CD4-positive, alpha-beta T cell (primary cell): ENCODE measurements at regions not wholly inside any gene's neighbourhood (a gene's known extent, or its start where the extent isn't known, plus 50 kb on each side); places are given as distances from the start of the nearest gene placed in this dataset.
"Not testable (repeated sequence)": the region's sequence is repeated elsewhere in the genome, so short reads cannot be mapped to it uniquely, and the experiment has no call there.

Source experiments
- ATAC-seq: fragments of 200-7000 bp; cut with Tn5 transposase; one replicate; pipeline ENCODE4 v1.10.0; 2022; ENCODE audit warnings: mild to moderate bottlenecking; ENCODE audit not compliant: poor library complexity
- CTCF ChIA-PET: fragments of 350-600 bp; sonication (Branson Sonifier 250); formaldehyde crosslinking; loops from one replicate; lab custom pipeline; 2021; ENCODE audit warnings: antibody characterized with exemption, inconsistent platforms; lab: Charles Lee
- POLR2A ChIA-PET: fragments of 350-600 bp; sonication (Branson Sonifier 250); formaldehyde crosslinking; loops from one replicate; lab custom pipeline; 2021; ENCODE audit warnings: antibody characterized with exemption, inconsistent platforms; lab: Charles Lee
- DNase-seq, 14 experiments: peaks; one replicate each; pipeline ENCODE4 v3.0.0-alpha.2; 2013 to 2020; ENCODE audit warnings: mixed read lengths in 2 of 14
- H3K27ac ChIP-seq, 2 donors: one replicate each; pipeline versions ENCODE4 v1.5.1 to v1.7.0; 2013; ENCODE audit warnings: low read length in 2 of 2, low read depth in 1 of 2, mild to moderate bottlenecking in 1 of 2
- H3K27me3 ChIP-seq, 2 experiments: 1 replicate in 1 of 2; 2 replicates in 1 of 2; pipeline versions ENCODE4 v1.6.1 to v1.7.0; 2013; ENCODE audit warnings: low read length in 2 of 2, control low read depth in 1 of 2, mild to moderate bottlenecking in 1 of 2, moderate library complexity in 1 of 2; ENCODE audit not compliant: insufficient read depth in 2 of 2, control insufficient read depth in 1 of 2
- H3K36me3 ChIP-seq: one replicate; pipeline ENCODE4 v1.6.1; 2013; ENCODE audit warnings: low read length, control low read depth; ENCODE audit not compliant: insufficient read depth
- H3K4me1 ChIP-seq: one replicate; pipeline ENCODE4 v1.6.1; 2013; ENCODE audit warnings: low read length, control low read depth; ENCODE audit not compliant: insufficient read depth
- H3K4me3 ChIP-seq: one replicate; pipeline ENCODE4 v1.5.1; 2013; ENCODE audit warnings: mild to moderate bottlenecking, low read length, moderate library complexity
- H3K9me3 ChIP-seq, 2 experiments: 1 replicate in 1 of 2; 2 replicates in 1 of 2; pipeline versions ENCODE4 v1.6.1 to v1.7.0; 2013; ENCODE audit warnings: low read length in 2 of 2, mild to moderate bottlenecking in 2 of 2, control low read depth in 1 of 2, moderate library complexity in 1 of 2; ENCODE audit not compliant: control insufficient read depth in 1 of 2, insufficient read depth in 1 of 2
- H3K27ac Mint-ChIP-seq: one replicate; pipeline ENCODE4 v1.8.0; 2020; ENCODE audit warnings: mixed read lengths
- H3K27me3 Mint-ChIP-seq: one replicate; pipeline ENCODE4 v1.8.0; 2021; ENCODE audit warnings: mixed read lengths
- H3K36me3 Mint-ChIP-seq: one replicate; pipeline ENCODE4 v1.8.0; 2021; ENCODE audit warnings: low read depth, mixed read lengths
- H3K4me1 Mint-ChIP-seq: one replicate; pipeline ENCODE4 v1.8.0; 2021; ENCODE audit warnings: low read depth, mixed read lengths
- H3K4me3 Mint-ChIP-seq: one replicate; pipeline ENCODE4 v1.8.0; 2020; ENCODE audit warnings: mild to moderate bottlenecking, mixed read lengths
- H3K9me3 Mint-ChIP-seq: one replicate; pipeline ENCODE4 v1.8.0; 2020; ENCODE audit warnings: mixed read lengths
- CTCF ChIP-seq: fragments of 200-600 bp; IDR thresholded peaks from one replicate; pipeline ENCODE4 v1.8.0; 2022; ENCODE audit warnings: antibody characterized with exemption, mild to moderate bottlenecking
- intact Hi-C, 2 experiments: fragments of 100-400 bp; cut with DNase I in 1 of 2; cut with micrococcal nuclease in 1 of 2; formaldehyde crosslinking; loops; one replicate each; pipeline versions ENCODE4 v1.15.1 to v1.9.0; 2023 to 2025; cut with DNase I, micrococcal nuclease

GRCh38 chr1:14352897-14353296 lies 245.6 kb upstream of the KAZN start:
- POLR2A ChIA-PET, result no interaction called here
- H3K27me3 Mint-ChIP-seq, result no peaks in the 10 kb centered on the region
- no peaks in the 10 kb centered on the region for H3K4me1 ChIP-seq
- no peak for TF ChIP-seq CTCF
- no peak for DNase-seq
- no peaks in the 10 kb centered on the region for H3K4me1 Mint-ChIP-seq
- no peaks in the 10 kb centered on the region for H3K36me3 ChIP-seq
- H3K27me3 ChIP-seq, result no peaks in the 10 kb centered on the region
- H3K9me3 Mint-ChIP-seq, result peaks cover 3% of the 10 kb centered on the region
- no peak overlapping the region for H3K27ac ChIP-seq
- no peaks in the 10 kb centered on the region for H3K36me3 Mint-ChIP-seq
- H3K9me3 ChIP-seq, result peaks cover 0 to 11% of the 10 kb centered on the region in 2 experiments
- intact Hi-C loops, result no loop called here
- no peak overlapping the region for H3K27ac Mint-ChIP-seq
- H3K4me3 ChIP-seq, result no peak overlapping the region
- no peak for ATAC-seq
- CTCF ChIA-PET, result no interaction called here
- H3K4me3 Mint-ChIP-seq, result no peak overlapping the region

- CTCF ChIA-PET, H3K9me3 Mint-ChIP-seq: not testable (repeated sequence)
Measured at GRCh38 chr1:14361005-14361404, 237.5 kb upstream of the KAZN start.

GRCh38 chr1:14362331-14362730 lies 236.2 kb upstream of the KAZN start:
- POLR2A ChIA-PET, result no interaction called here
- Mint-ChIP-seq H3K4me1 (no peaks in the 10 kb centered on the region), H3K27ac (no peak overlapping the region), H3K36me3 (no peaks in the 10 kb centered on the region), H3K4me3 (no peak overlapping the region), H3K9me3 (peaks cover 5% of the 10 kb centered on the region), H3K27me3 (peaks cover 24% of the 10 kb centered on the region)
- Histone ChIP-seq H3K36me3 (no peaks in the 10 kb centered on the region), H3K4me3 (no peak overlapping the region), H3K27ac (no peak overlapping the region), H3K27me3 (peaks cover 0 to 11% of the 10 kb centered on the region in 2 experiments), H3K9me3 (peaks cover 0 to 12% of the 10 kb centered on the region in 2 experiments), H3K4me1 (no peaks in the 10 kb centered on the region)
- CTCF ChIA-PET, result no interaction called here
- no peak for DNase-seq
- intact Hi-C loops, result no loop called here
- no peak for ATAC-seq
- no peak for TF ChIP-seq CTCF

More at GRCh38 chr1:14361005-14361404, 237.5 kb upstream of the KAZN start:
- ATAC-seq, H3K27me3 ChIP-seq, H3K36me3 Mint-ChIP-seq, H3K4me3 ChIP-seq, H3K4me1 ChIP-seq, intact Hi-C loops, H3K27ac ChIP-seq, H3K4me3 Mint-ChIP-seq, POLR2A ChIA-PET, H3K4me1 Mint-ChIP-seq, H3K27ac Mint-ChIP-seq, DNase-seq, H3K9me3 ChIP-seq, H3K36me3 ChIP-seq: not testable (repeated sequence)
- peaks cover 21% of the 10 kb centered on the region for H3K27me3 Mint-ChIP-seq

- H3K4me1 Mint-ChIP-seq, result no peaks in the 10 kb centered on the region
Measured at GRCh38 chr1:14363036-14363590, 235.4 kb upstream of the KAZN start.

More at GRCh38 chr1:14363036-14363590, 235.4 kb upstream of the KAZN start:
- ATAC-seq (no peak), DNase-seq (no peak)
- no peaks in the 10 kb centered on the region for H3K36me3 ChIP-seq
- TF ChIP-seq CTCF, result no peak
- POLR2A ChIA-PET, result no interaction called here
- Mint-ChIP-seq H3K4me3 (no peak overlapping the region), H3K27ac (no peak overlapping the region), H3K27me3 (peaks cover 24% of the 10 kb centered on the region), H3K9me3 (peaks cover 5% of the 10 kb centered on the region), H3K36me3 (no peaks in the 10 kb centered on the region)
- CTCF ChIA-PET, result no interaction called here
- H3K27me3 ChIP-seq, result peaks cover 0 to 11% of the 10 kb centered on the region in 2 experiments
- H3K4me1 ChIP-seq, result no peaks in the 10 kb centered on the region
- H3K27ac ChIP-seq, result no peak overlapping the region
- intact Hi-C loops, result no loop called here
- peaks cover 0 to 12% of the 10 kb centered on the region in 2 experiments for H3K9me3 ChIP-seq
- H3K4me3 ChIP-seq, result no peak overlapping the region
